Brain microvascular endothelial cell (primary cell): ENCODE measurements at regions not wholly inside any gene's neighbourhood (a gene's known extent, or its start where the extent isn't known, plus 50 kb on each side); places are given as distances from the start of the nearest gene placed in this dataset.

Source experiments
- DNase-seq: peaks from one replicate; pipeline ENCODE4 v3.0.0-alpha.2; 2020
- H3K27ac ChIP-seq: fragments of 250-450 bp; sonication (Bioruptor Pico); 2 replicates; pipeline ENCODE4 v1.5.1; 2020; ENCODE audit warnings: mild to moderate bottlenecking, moderate library complexity
- H3K27me3 ChIP-seq: fragments of 250-450 bp; sonication (Bioruptor Pico); replicated peaks from 2 replicates; pipeline ENCODE4 v1.5.1; 2020; ENCODE audit warnings: mild to moderate bottlenecking
- H3K36me3 ChIP-seq: fragments of 250-450 bp; sonication (Bioruptor Pico); replicated peaks from 2 replicates; pipeline ENCODE4 v1.5.1; 2020; ENCODE audit warnings: mild to moderate bottlenecking
- H3K4me3 ChIP-seq: 2 replicates; pipeline ENCODE4 v1.5.1; 2011; ENCODE audit warnings: low read depth, mild to moderate bottlenecking, control low read depth, low read length, moderate library complexity
- in situ Hi-C: cut with HindIII; loops from 2 replicates; pipeline ENCODE4 v1.10.0; 2017; ENCODE audit warnings: low sequenced_read_pairs, low pct_ligation_motif_present
- TF ChIP-seq, protein P1 (sequence below): IDR thresholded peaks from 2 replicates; pipeline ENCODE4 v1.5.1; 2011; ENCODE audit warnings: low read depth, mild to moderate bottlenecking, moderate library complexity, low read length, control low read depth, inconsistent platforms; ENCODE audit errors: missing control alignments

DNA sequence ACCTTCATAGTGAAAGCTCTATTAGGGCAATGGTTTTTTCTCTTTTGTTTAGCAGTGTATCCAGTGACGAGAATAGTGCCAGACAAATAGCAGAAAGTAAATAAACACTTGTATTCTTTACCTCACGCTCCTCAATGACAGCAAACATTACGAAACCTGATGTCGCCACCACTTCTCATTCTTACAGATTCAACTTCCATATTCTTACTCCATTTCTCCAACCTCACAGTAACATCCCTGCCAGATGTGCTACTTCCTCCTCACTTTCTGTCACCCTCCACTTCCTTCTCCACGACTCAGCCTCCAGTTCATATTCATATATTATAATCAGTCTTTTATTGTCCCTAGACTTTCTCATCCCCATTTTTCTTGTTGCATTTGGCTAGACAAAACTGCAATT lies 1956.2 kb upstream of the AGA start:
- DNase-seq: no peak
- TF ChIP-seq, protein P1, sequence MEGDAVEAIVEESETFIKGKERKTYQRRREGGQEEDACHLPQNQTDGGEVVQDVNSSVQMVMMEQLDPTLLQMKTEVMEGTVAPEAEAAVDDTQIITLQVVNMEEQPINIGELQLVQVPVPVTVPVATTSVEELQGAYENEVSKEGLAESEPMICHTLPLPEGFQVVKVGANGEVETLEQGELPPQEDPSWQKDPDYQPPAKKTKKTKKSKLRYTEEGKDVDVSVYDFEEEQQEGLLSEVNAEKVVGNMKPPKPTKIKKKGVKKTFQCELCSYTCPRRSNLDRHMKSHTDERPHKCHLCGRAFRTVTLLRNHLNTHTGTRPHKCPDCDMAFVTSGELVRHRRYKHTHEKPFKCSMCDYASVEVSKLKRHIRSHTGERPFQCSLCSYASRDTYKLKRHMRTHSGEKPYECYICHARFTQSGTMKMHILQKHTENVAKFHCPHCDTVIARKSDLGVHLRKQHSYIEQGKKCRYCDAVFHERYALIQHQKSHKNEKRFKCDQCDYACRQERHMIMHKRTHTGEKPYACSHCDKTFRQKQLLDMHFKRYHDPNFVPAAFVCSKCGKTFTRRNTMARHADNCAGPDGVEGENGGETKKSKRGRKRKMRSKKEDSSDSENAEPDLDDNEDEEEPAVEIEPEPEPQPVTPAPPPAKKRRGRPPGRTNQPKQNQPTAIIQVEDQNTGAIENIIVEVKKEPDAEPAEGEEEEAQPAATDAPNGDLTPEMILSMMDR: no peak
- in situ Hi-C loops: no loop called here

DNA sequence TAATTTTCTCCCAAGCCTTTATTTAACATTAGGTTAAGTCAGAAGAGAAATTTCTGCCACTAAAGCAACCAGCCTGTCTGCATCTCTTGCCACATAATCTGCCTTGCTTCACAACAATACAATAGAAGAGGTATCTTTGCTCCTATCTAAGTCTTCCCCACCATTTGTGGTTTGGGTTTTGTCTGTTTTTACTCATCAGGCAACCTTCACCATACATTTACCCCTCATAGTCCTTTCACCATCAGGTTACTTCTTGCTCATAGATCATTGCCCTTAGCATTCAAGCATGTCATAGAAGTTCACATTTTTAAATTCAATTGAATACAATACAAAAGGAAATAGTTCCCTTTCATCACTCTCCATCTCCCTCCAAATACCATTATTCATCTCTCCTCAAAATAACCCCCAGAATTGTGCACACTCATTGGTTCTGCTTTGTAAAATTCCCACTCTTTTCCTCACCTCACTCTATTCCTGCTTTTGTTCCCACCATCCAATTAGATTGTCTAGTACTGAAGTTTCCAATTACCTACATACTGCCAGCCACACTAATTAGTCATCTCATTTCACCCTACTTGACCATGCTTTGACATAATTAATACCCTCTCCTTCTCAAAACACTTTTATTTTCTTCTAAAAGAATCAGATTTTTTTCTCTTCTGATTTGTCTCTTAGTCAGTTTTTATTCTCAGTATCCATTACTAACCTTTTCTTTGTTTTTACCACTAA lies 1957.0 kb upstream of the AGA start:
- in situ Hi-C loops: no loop called here
- TF ChIP-seq, protein P1: no peak

More for the DNA sequence above, 1956.2 kb upstream of the AGA start:
- Histone ChIP-seq H3K36me3 (no peaks in the 10 kb centered on the region), H3K27ac (no peak overlapping the region), H3K27me3 (no peaks in the 10 kb centered on the region), H3K4me3 (no peak overlapping the region)

DNA sequence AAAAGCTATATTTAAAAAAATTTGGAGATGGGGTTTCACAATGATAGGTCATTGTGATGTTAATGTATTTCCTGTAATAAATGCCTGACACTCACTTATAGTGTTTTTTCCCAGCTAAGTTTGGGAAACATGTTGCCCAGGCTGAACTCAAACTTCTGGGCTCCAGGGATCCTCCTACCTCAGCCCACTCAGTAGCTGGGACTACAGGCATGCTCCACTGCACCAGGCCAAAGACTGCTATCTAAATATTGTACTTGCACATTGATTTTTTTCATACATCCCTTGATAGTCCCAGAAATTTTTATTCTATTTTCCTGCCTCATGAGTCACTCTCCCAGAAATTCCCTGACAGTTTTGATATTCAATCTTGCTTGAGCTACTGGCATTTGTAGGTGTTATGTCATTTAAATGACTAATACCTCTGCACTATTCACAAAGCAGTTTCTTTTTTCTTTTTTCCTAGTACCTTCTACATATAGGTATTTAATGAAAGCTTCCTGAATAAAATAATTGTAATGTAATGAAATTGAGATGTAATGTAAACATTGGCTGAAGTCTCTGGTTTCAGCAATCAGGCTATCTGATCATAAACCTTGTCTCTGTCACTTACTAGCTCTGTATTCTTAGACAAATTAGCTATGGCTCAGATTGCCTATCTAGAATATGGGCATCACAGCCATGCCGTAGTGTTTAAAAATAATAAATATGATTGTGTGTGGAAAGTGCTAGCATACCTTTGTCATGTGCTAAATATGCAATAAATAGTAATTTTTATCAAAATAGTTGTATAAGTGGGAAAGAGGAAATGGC lies 1973.0 kb upstream of the AGA start:
- Histone ChIP-seq H3K27ac (no peak overlapping the region), H3K27me3 (no peaks in the 10 kb centered on the region), H3K36me3 (no peaks in the 10 kb centered on the region), H3K4me3 (no peak overlapping the region)
- in situ Hi-C loops: no loop called here
- TF ChIP-seq, protein P1: no peak
- peak; percentile 0 for DNase-seq

More for the DNA sequence above, 1957.0 kb upstream of the AGA start:
- no peak overlapping the region for H3K4me3 ChIP-seq
- no peak for DNase-seq
- H3K27ac ChIP-seq: no peak overlapping the region
- no peaks in the 10 kb centered on the region for H3K36me3 ChIP-seq
- no peaks in the 10 kb centered on the region for H3K27me3 ChIP-seq

DNA sequence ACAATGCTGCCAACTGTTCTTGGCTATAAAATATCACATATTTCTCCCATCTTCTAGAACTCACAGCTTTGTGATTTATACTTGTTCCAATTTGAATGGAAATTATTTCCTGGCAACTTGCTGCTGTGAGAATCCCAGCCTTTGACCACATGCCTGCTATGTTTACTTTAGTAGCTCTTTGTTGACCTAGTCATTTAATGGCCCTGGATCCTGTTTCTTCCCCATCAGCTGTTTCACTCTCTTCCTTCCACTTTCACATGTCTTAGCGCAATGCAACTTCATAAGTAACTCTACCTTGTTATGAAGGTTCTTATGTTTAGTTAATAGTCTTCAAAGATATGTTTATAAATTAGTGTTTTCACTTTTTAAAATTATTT lies 1973.6 kb upstream of the AGA start:
- in situ Hi-C loops: no loop called here

DNA sequence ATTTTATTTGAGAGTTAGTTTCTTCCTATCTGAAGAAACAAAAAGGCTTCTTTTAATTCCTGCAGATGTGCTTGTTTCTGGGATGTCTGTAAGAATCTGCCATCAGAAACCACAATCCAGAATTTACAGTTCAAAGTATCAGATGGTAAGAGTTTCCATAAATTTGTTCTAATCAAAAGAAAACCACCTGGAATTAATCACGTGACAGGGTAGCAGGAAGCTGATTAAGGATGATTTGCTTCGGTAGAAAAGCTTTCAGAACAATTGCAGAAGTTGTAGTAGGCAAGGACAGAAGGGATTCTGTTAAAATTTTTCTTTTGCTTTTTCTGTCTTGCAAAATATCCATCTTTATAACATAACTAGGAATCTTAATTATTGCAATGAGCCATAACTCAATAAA lies 1975.1 kb upstream of the AGA start:
- in situ Hi-C loops: no loop called here
- H3K27ac ChIP-seq: no peak overlapping the region
- H3K27me3 ChIP-seq: no peaks in the 10 kb centered on the region
- DNase-seq: no peak
- TF ChIP-seq, protein P1: no peak
- no peaks in the 10 kb centered on the region for H3K36me3 ChIP-seq
- no peak overlapping the region for H3K4me3 ChIP-seq

More for the DNA sequence above, 1973.6 kb upstream of the AGA start:
- Histone ChIP-seq H3K27me3 (no peaks in the 10 kb centered on the region), H3K27ac (no peak overlapping the region), H3K4me3 (no peak overlapping the region), H3K36me3 (no peaks in the 10 kb centered on the region)
- no peak for DNase-seq
- TF ChIP-seq, protein P1: no peak
